Endothelial cell of umbilical vein (primary cell): ENCODE measurements at regions not wholly inside any gene's neighbourhood (a gene's known extent, or its start where the extent isn't known, plus 50 kb on each side); places are given as distances from the start of the nearest gene placed in this dataset.

Source experiments
- BruUV-seq: library from RNA; stranded (reverse); fragments of 400-500 nt; replicated peaks from 2 replicates; lab custom pipeline; 2021; lab: Mats Ljungman, UMichigan
- CTCF ChIA-PET: fragments of 300-600, 350-600 bp; sonication (Branson Sonifier 250); formaldehyde crosslinking; loops from one replicate; lab custom pipeline; 2021; ENCODE audit warnings: antibody characterized with exemption, inconsistent platforms; lab: Charles Lee
- POLR2A ChIA-PET: fragments of 300-600, 350-600 bp; sonication (Branson Sonifier 250); formaldehyde crosslinking; loops from one replicate; lab custom pipeline; 2021; ENCODE audit warnings: antibody characterized with exemption, inconsistent platforms; lab: Charles Lee
- DNase-seq: peaks from one replicate; pipeline ENCODE4 v3.0.0-alpha.2; 2011; ENCODE audit warnings: low read depth, low spot score
- FAIRE-seq: peaks from 2 replicates; lab custom pipeline; 2011; peaks lifted over from hg19 to GRCh38; lab: Jason Lieb, UNC
- H2AFZ ChIP-seq: 2 replicates; pipeline ENCODE4 v1.6.0; 2012; ENCODE audit warnings: low read depth, low read length, control low read depth, inconsistent platforms
- H3K27ac ChIP-seq: 2 replicates; pipeline ENCODE4 v1.5.1; 2011; ENCODE audit warnings: low read depth, mild to moderate bottlenecking, control low read depth, low read length, moderate library complexity; ENCODE audit not compliant: insufficient read depth
- H3K27me3 ChIP-seq, 2 experiments: 2 replicates each; pipeline versions ENCODE4 v1.6.0 to v1.6.1; 2011; ENCODE audit warnings: low read length in 2 of 2, mixed read lengths in 1 of 2; ENCODE audit not compliant: control insufficient read depth in 2 of 2, insufficient read depth in 2 of 2
- H3K36me3 ChIP-seq, 2 experiments: 2 replicates in 1 of 2; 3 replicates in 1 of 2; pipeline ENCODE4 v1.5.1; 2011; ENCODE audit warnings: low read length in 2 of 2, mild to moderate bottlenecking in 1 of 2, moderate library complexity in 1 of 2; ENCODE audit not compliant: control insufficient read depth in 2 of 2, insufficient read depth in 2 of 2; ENCODE audit errors: extremely low read depth in 1 of 2
- H3K4me1 ChIP-seq: 3 replicates; pipeline ENCODE4 v1.5.1; 2011; ENCODE audit warnings: mild to moderate bottlenecking, low read length; ENCODE audit not compliant: control insufficient read depth, insufficient read depth; ENCODE audit errors: extremely low read depth
- H3K4me2 ChIP-seq: 2 replicates; pipeline ENCODE4 v1.6.1; 2011; ENCODE audit warnings: low read length, control low read depth, mixed read lengths; ENCODE audit not compliant: insufficient read depth
- H3K4me3 ChIP-seq, 3 experiments: fragments of 200-600 bp in 1 of 3; sonication (generic), shearing (Covaris generic) in 1 of 3; replicated peaks in 1 of 3; 2 replicates each; pipeline ENCODE4 v1.5.1; 2011 to 2016; ENCODE audit warnings: control low read depth in 3 of 3, low read length in 3 of 3, mild to moderate bottlenecking in 2 of 3, inconsistent platforms in 1 of 3, low read depth in 1 of 3, moderate library complexity in 1 of 3; ENCODE audit not compliant: insufficient read depth in 1 of 3
- H3K79me2 ChIP-seq: 2 replicates; pipeline ENCODE4 v1.6.0; 2012; ENCODE audit warnings: low read length, inconsistent platforms; ENCODE audit not compliant: control insufficient read depth, insufficient read depth
- H3K9ac ChIP-seq: replicated peaks from 2 replicates; pipeline ENCODE3; 2011; ENCODE audit warnings: low read length, control low read depth; ENCODE audit not compliant: insufficient read depth; ENCODE audit errors: extremely low read depth
- H3K9me1 ChIP-seq: replicated peaks from 3 replicates; pipeline ENCODE4 v1.6.0; 2011; ENCODE audit warnings: mild to moderate bottlenecking, low read length; ENCODE audit not compliant: control insufficient read depth, insufficient read depth; ENCODE audit errors: extremely low read depth
- H3K9me3 ChIP-seq: replicated peaks from 2 replicates; pipeline ENCODE4 v1.5.1; 2012; ENCODE audit warnings: low read length, inconsistent platforms; ENCODE audit not compliant: control insufficient read depth, insufficient read depth
- H4K20me1 ChIP-seq: replicated peaks from 2 replicates; pipeline ENCODE3; 2011; ENCODE audit warnings: mild to moderate bottlenecking, low read length; ENCODE audit not compliant: control insufficient read depth, insufficient read depth; ENCODE audit errors: extremely low read depth
- CTCF ChIP-seq, 2 donors: IDR thresholded peaks; 1 replicate in 1 of 2; 2 replicates in 1 of 2; pipeline ENCODE4 v1.5.1; 2011; ENCODE audit warnings: low read length in 2 of 2, mild to moderate bottlenecking in 2 of 2, moderate library complexity in 2 of 2, control low read depth in 1 of 2, inconsistent platforms in 1 of 2, low read depth in 1 of 2; ENCODE audit not compliant: insufficient read depth in 1 of 2; ENCODE audit errors: extremely low read depth in 1 of 2
- EZH2 ChIP-seq: IDR thresholded peaks from 2 replicates; pipeline ENCODE4 v1.6.1; 2012; ENCODE audit warnings: borderline replicate concordance, low read depth, mild to moderate bottlenecking, moderate library complexity, low read length, inconsistent platforms; ENCODE audit not compliant: severe bottlenecking
- FOS ChIP-seq: IDR thresholded peaks from 2 replicates; pipeline ENCODE4 v1.6.1; 2011; ENCODE audit warnings: mild to moderate bottlenecking, low read length, moderate library complexity, borderline replicate concordance; ENCODE audit not compliant: insufficient read depth
- GATA2 ChIP-seq: IDR thresholded peaks from 2 replicates; pipeline ENCODE4 v1.7.0; 2011; ENCODE audit warnings: low read depth, mild to moderate bottlenecking, moderate library complexity, mixed read lengths, low read length; ENCODE audit not compliant: insufficient read length, insufficient read depth
- JUN ChIP-seq: IDR thresholded peaks from 2 replicates; pipeline ENCODE4 v1.6.1; 2011; ENCODE audit warnings: borderline replicate concordance, low read depth; ENCODE audit not compliant: insufficient read length, insufficient read depth
- MAX ChIP-seq: IDR thresholded peaks from 2 replicates; pipeline ENCODE4 v1.6.1; 2011; ENCODE audit not compliant: insufficient read depth, insufficient read length
- MYC ChIP-seq: IDR thresholded peaks from one replicate; pipeline ENCODE4 v1.6.1; 2011; ENCODE audit warnings: mild to moderate bottlenecking, low read depth, low read length
- POLR2A ChIP-seq: IDR thresholded peaks from 2 replicates; pipeline ENCODE4 v1.6.1; 2012; ENCODE audit warnings: low read depth, mild to moderate bottlenecking, control low read depth, low read length
- POLR2AphosphoS5 ChIP-seq: IDR thresholded peaks from 2 replicates; pipeline ENCODE4 v1.6.1; 2012; ENCODE audit warnings: low read depth, mild to moderate bottlenecking, control low read depth, low read length, moderate library complexity; ENCODE audit not compliant: insufficient read depth
- dilution Hi-C: fragments of 300-500 bp; cut with MboI; formaldehyde crosslinking; loops from one replicate; pipeline ENCODE4 v1.15.0; 2019; ENCODE audit warnings: low sequenced_read_pairs; ENCODE audit not compliant: extremely low pct_ligation_motif_present
- intact Hi-C: fragments of 100-400 bp; cut with micrococcal nuclease; formaldehyde crosslinking; loops from one replicate; pipeline ENCODE4 v1.10.0; 2022

DNA sequence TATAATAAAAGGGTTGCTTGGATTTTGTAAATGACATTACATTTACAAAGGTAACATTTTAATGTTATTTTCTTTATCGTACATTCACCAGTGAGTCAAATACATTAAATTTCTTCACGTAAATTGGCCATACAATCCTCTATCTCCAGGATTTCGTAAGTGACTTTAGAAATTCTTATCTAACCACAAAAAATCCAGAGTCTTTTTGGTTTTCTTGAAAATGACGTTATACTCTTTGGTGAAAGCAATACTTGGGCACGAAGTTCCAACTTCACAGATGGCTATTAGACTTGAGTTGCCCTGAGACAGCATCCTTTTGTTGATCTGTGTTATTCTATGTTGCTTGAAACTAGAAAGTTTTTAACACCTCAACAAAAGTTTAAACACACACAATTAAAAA lies 87.4 kb upstream of the CDH10 start:
- FAIRE-seq (no peak), DNase-seq (no peak)
- Histone ChIP-seq H3K27ac (no peak overlapping the region), H4K20me1 (no peaks in the 10 kb centered on the region), H3K4me1 (no peaks in the 10 kb centered on the region), H3K4me3 (no peak overlapping the region), H3K9me3 (peaks cover 4% of the 10 kb centered on the region), H3K4me2 (no peak overlapping the region), H3K79me2 (no peaks in the 10 kb centered on the region), H3K9me1 (no peaks in the 10 kb centered on the region), H3K36me3 (no peaks in the 10 kb centered on the region), H3K9ac (no peak overlapping the region), H2AFZ (no peak overlapping the region), H3K27me3 (no peaks in the 10 kb centered on the region)
- TF ChIP-seq POLR2A, result no peak
- no peak for TF ChIP-seq FOS
- no peak for TF ChIP-seq JUN
- no peak for TF ChIP-seq GATA2
- no peak for TF ChIP-seq MYC
- TF ChIP-seq EZH2, result no peak
- intact Hi-C loops, result no loop called here
- ChIA-PET POLR2A (no interaction called here), CTCF (no interaction called here)
- no TSS peak for BruUV-seq
- dilution Hi-C loops, result no loop called here

DNA sequence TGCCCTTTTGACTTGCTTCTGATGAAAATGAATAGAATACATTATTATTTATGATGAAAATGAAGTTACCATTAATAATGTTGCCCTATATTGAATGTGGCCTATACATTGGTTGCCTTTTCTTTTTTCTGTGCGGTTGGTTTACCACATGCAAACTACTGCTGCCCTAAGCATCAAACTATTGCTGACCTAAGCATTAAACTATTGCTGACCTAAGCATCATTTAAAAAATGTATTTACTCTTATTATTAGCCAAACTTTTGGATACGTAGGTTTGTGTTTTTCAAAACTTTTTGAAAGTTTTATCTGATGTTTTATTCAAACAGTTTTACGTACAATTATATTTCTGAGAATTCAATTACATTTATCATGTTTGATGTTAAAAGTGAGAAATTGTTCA lies 76.0 kb upstream of the CDH10 start:
- H3K4me1 ChIP-seq, result no peaks in the 10 kb centered on the region
- no peak for FAIRE-seq
- H3K27me3 ChIP-seq, result no peaks in the 10 kb centered on the region
- ChIA-PET POLR2A (no interaction called here), CTCF (no interaction called here)
- H2AFZ ChIP-seq, result no peak overlapping the region
- H3K27ac ChIP-seq, result no peak overlapping the region
- dilution Hi-C loops, result no loop called here
- no peaks in the 10 kb centered on the region for H3K36me3 ChIP-seq
- H4K20me1 ChIP-seq, result no peaks in the 10 kb centered on the region
- H3K9me1 ChIP-seq, result no peaks in the 10 kb centered on the region
- intact Hi-C loops, result no loop called here
- TF ChIP-seq EZH2 (no peak), POLR2A (no peak), JUN (no peak), POLR2AphosphoS5 (no peak), GATA2 (no peak), MYC (no peak), CTCF (IDR thresholded peaks at IDR 0.05; ENCODE audit: extremely low read depth in 1 of 2, insufficient read depth in 1 of 2, low read depth in 1 of 2, low read length in 2 of 2) (no peak), FOS (no peak), MAX (no peak)
- H3K4me3 ChIP-seq, result no peak overlapping the region
- H3K4me2 ChIP-seq, result no peak overlapping the region
- no peak for DNase-seq
- no peak overlapping the region for H3K9ac ChIP-seq
- no peaks in the 10 kb centered on the region for H3K79me2 ChIP-seq
- no TSS peak for BruUV-seq
- H3K9me3 ChIP-seq, result no peaks in the 10 kb centered on the region
